Activated naive CD4-positive, alpha-beta T cell treated with anti-CD3 and anti-CD28 coated beads for 36 hours (primary cell): ENCODE measurements at regions not wholly inside any gene's neighbourhood (a gene's known extent, or its start where the extent isn't known, plus 50 kb on each side); places are given as distances from the start of the nearest gene placed in this dataset.
"Not testable (repeated sequence)": the region's sequence is repeated elsewhere in the genome, so short reads cannot be mapped to it uniquely, and the experiment has no call there.

ENCODE experiments used
- CTCF ChIA-PET: fragments of 350-600 bp; sonication (Branson Sonifier 250); formaldehyde crosslinking; loops from one replicate; lab custom pipeline; 2021; ENCODE audit warnings: antibody characterized with exemption; lab: Charles Lee
- DNase-seq: peaks from one replicate; pipeline ENCODE4 v3.0.0-alpha.2; 2020
- H3K27ac Mint-ChIP-seq: one replicate; pipeline ENCODE4 v1.8.0; 2021; ENCODE audit warnings: mild to moderate bottlenecking, mixed read lengths
- H3K27me3 Mint-ChIP-seq: one replicate; pipeline ENCODE4 v1.8.0; 2021; ENCODE audit warnings: low read depth, mixed read lengths
- H3K36me3 Mint-ChIP-seq: one replicate; pipeline ENCODE4 v1.8.0; 2021; ENCODE audit warnings: low read depth, mixed read lengths
- H3K4me1 Mint-ChIP-seq: one replicate; pipeline ENCODE4 v1.8.0; 2021; ENCODE audit warnings: low read depth, mixed read lengths
- H3K4me3 Mint-ChIP-seq: one replicate; pipeline ENCODE4 v1.8.0; 2021; ENCODE audit warnings: mild to moderate bottlenecking, moderate library complexity, mixed read lengths
- H3K9me3 Mint-ChIP-seq: one replicate; pipeline ENCODE4 v1.8.0; 2021; ENCODE audit warnings: mixed read lengths
- intact Hi-C: fragments of 100-400 bp; cut with micrococcal nuclease; formaldehyde crosslinking; loops from one replicate; pipeline ENCODE4 v1.15.1; 2023

DNA sequence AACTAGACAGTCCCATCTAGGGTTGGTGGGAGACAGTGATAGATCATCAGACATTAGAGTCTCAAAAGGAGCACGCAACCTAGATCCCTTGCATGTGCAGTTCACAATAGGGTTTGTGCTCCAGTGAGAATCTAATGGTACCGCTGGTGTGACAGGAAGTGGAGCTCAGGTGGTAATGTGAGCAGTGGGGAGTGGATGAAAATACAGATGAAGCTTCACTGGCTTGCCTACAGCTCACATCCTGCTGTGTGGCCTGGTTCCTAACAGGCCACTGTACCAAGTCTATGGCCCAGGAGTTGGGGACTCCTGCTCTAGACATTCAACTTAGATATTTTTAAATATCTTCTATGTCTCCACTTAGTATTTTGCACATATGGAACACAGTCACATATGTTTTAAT, 231.1 kb upstream of the NRIP1 start:
- Mint-ChIP-seq H3K27ac (no peak overlapping the region), H3K36me3 (no peaks in the 10 kb centered on the region), H3K4me1 (no peaks in the 10 kb centered on the region), H3K9me3 (peaks cover 3% of the 10 kb centered on the region), H3K27me3 (no peaks in the 10 kb centered on the region), H3K4me3 (no peak overlapping the region)
- CTCF ChIA-PET, result no interaction called here
- intact Hi-C loops, result loop anchor here (5.0 to 10.0 kb wide), 2 partner anchors 36 to 59 kb away; no protein-coding TSS in a partner anchor
- no peak for DNase-seq

- H3K4me1 Mint-ChIP-seq, result no peaks in the 10 kb centered on the region
- peaks cover 13% of the 10 kb centered on the region for H3K9me3 Mint-ChIP-seq
- H3K27me3 Mint-ChIP-seq, result no peaks in the 10 kb centered on the region
- no peak overlapping the region for H3K27ac Mint-ChIP-seq
- intact Hi-C loops, result loop anchor here (5.0 to 10.0 kb wide), 2 partner anchors 34 to 57 kb away; no protein-coding TSS in a partner anchor
- no peaks in the 10 kb centered on the region for H3K36me3 Mint-ChIP-seq
- no peak for DNase-seq
- CTCF ChIA-PET, result no interaction called here
- H3K4me3 Mint-ChIP-seq, result no peak overlapping the region
Measured at GRCh38 chr21:15297824-15298223, 233.0 kb upstream of the NRIP1 start.

- Mint-ChIP-seq H3K4me1 (no peaks in the 10 kb centered on the region), H3K36me3 (no peaks in the 10 kb centered on the region), H3K4me3 (no peak overlapping the region), H3K27ac (no peak overlapping the region), H3K9me3 (peaks cover 13% of the 10 kb centered on the region), H3K27me3 (no peaks in the 10 kb centered on the region)
- intact Hi-C loops, result loop anchor here (5.0 to 10.0 kb wide), 2 partner anchors 34 to 56 kb away; no protein-coding TSS in a partner anchor
- no peak for DNase-seq
- CTCF ChIA-PET, result no interaction called here
Measured at GRCh38 chr21:15298306-15298705, 233.5 kb upstream of the NRIP1 start.

DNA sequence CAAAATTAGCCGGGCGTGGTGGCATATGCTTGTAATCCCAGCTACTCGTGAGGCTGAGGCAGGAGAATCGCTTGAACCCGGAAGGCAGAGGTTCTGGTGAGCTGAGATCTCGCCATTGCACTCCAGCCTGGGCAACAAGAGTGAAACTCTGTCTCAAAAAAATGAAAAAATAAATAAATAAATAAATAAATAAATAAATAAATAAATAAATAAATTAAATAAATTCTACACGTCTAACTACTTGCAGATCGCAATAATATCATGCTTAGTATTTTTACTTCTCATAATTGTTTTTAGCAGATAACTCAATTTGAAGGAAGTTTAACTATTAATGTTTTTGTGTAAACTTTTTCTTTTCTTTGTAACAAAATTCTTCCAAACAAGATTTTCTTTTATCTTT, 234.0 kb upstream of the NRIP1 start:
- H3K36me3 Mint-ChIP-seq, H3K27me3 Mint-ChIP-seq, CTCF ChIA-PET, DNase-seq, H3K4me1 Mint-ChIP-seq, H3K27ac Mint-ChIP-seq, H3K4me3 Mint-ChIP-seq: not testable (repeated sequence)
- peaks cover 13% of the 10 kb centered on the region for H3K9me3 Mint-ChIP-seq
- intact Hi-C loops, result loop anchor here (5.0 to 10.0 kb wide), 2 partner anchors 34 to 56 kb away; no protein-coding TSS in a partner anchor

DNA sequence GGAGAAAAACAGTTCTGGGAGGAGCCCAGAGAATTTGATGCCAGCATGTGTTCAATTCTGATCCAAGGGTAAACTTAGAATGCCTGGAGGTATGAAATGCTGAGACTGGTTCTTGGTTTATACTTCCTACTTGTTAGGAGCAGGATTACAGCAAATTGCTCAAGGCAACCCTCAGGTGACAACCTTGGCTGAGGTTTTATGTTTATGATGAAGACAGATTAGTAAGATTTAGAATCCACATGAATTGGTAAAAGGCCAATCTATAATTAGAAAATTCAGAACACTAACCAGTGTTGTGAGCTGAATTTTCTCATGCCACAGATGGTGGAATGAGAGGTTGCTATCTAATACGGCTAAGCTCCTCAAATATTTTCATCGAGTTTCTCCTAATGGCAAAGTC, 235.3 kb upstream of the NRIP1 start:
- Mint-ChIP-seq H3K4me1 (no peaks in the 10 kb centered on the region), H3K27ac (no peak overlapping the region), H3K9me3 (peaks cover 13% of the 10 kb centered on the region), H3K4me3 (no peak overlapping the region), H3K27me3 (no peaks in the 10 kb centered on the region), H3K36me3 (no peaks in the 10 kb centered on the region)
- CTCF ChIA-PET, result no interaction called here
- DNase-seq, result no peak
- intact Hi-C loops, result no loop called here

GRCh38 chr21:15301014-15301413, 236.2 kb upstream of the NRIP1 start:
- no peak for DNase-seq
- intact Hi-C loops, result no loop called here
- H3K36me3 Mint-ChIP-seq, result no peaks in the 10 kb centered on the region
- H3K4me1 Mint-ChIP-seq, result no peaks in the 10 kb centered on the region
- CTCF ChIA-PET, result no interaction called here
- peaks cover 13% of the 10 kb centered on the region for H3K9me3 Mint-ChIP-seq
- H3K27ac Mint-ChIP-seq, result no peak overlapping the region
- H3K27me3 Mint-ChIP-seq, result peaks cover 2% of the 10 kb centered on the region
- H3K4me3 Mint-ChIP-seq, result no peak overlapping the region

GRCh38 chr21:15301736-15302135, 236.9 kb upstream of the NRIP1 start:
- DNase-seq, result no peak
- peaks cover 2% of the 10 kb centered on the region for H3K27me3 Mint-ChIP-seq
- no peak overlapping the region for H3K27ac Mint-ChIP-seq
- peaks cover 13% of the 10 kb centered on the region for H3K9me3 Mint-ChIP-seq
- intact Hi-C loops, result no loop called here
- no peaks in the 10 kb centered on the region for H3K36me3 Mint-ChIP-seq
- CTCF ChIA-PET, result no interaction called here
- H3K4me3 Mint-ChIP-seq, result no peak overlapping the region
- no peaks in the 10 kb centered on the region for H3K4me1 Mint-ChIP-seq

- no peaks in the 10 kb centered on the region for H3K4me1 Mint-ChIP-seq
- H3K27me3 Mint-ChIP-seq, result peaks cover 2% of the 10 kb centered on the region
- DNase-seq, result no peak
- intact Hi-C loops, result no loop called here
- CTCF ChIA-PET, result interaction anchor here (0.7 kb wide), 1 partner anchor 379 kb away, joined by 5 read pairs; no protein-coding TSS in a partner anchor
- no peak overlapping the region for H3K4me3 Mint-ChIP-seq
- peaks cover 9% of the 10 kb centered on the region for H3K9me3 Mint-ChIP-seq
- H3K27ac Mint-ChIP-seq, result no peak overlapping the region
- no peaks in the 10 kb centered on the region for H3K36me3 Mint-ChIP-seq
Measured at GRCh38 chr21:15306271-15306670, 241.5 kb upstream of the NRIP1 start.

DNA sequence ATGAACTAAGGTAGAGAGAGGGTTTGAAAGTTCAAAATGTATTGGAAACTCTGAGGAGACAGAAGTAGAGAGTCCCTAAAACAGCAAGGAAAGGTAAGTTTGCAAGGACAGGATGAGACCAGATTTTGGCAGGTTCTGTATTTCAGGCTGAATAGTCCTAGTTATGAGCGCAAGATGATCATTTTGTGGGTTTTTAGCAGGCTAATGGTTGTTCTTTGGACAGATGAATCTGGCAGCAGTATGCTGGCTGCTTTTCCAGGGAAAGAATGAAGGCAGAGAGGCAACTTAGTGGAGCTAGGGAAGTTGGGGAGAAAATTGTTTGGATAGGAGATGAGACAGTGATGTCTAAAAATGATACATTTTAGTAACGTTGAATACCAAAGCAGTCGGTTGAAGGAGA, 243.5 kb upstream of the NRIP1 start:
- intact Hi-C loops, result no loop called here
- Mint-ChIP-seq H3K9me3 (no peaks in the 10 kb centered on the region), H3K27ac (no peak overlapping the region), H3K4me1 (no peaks in the 10 kb centered on the region), H3K36me3 (no peaks in the 10 kb centered on the region), H3K27me3 (peaks cover 2% of the 10 kb centered on the region), H3K4me3 (no peak overlapping the region)
- DNase-seq, result no peak
- CTCF ChIA-PET, result no interaction called here

- no peak overlapping the region for H3K27ac Mint-ChIP-seq
- no peaks in the 10 kb centered on the region for H3K9me3 Mint-ChIP-seq
- no peak for DNase-seq
- peaks cover 2% of the 10 kb centered on the region for H3K27me3 Mint-ChIP-seq
- CTCF ChIA-PET, result interaction anchor here (0.7 kb wide), 1 partner anchor 1430 kb away, joined by 3 read pairs; no protein-coding TSS in a partner anchor
- no peaks in the 10 kb centered on the region for H3K4me1 Mint-ChIP-seq
- no peak overlapping the region for H3K4me3 Mint-ChIP-seq
- no peaks in the 10 kb centered on the region for H3K36me3 Mint-ChIP-seq
- intact Hi-C loops, result no loop called here
Measured at GRCh38 chr21:15309022-15309590, 244.3 kb upstream of the NRIP1 start.

DNA sequence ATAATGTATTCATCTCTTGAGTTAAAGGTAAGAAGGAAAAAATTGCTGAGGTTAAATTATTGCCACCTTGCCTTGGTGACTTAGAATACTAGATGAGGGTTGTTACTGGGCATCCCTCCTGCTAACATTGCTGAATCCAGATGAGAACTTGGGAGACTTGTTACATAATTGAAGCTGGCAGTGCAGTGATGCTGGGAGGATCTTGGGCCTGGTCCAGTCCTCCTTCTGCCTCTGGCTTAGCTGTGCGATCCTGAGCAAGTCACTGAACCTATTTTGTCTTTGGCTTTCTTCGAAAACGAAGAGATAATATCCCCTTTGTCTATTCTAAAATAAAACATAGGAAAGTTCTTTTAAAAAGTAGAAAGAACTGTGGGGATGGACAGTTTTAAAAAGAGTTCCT, 244.9 kb upstream of the NRIP1 start:
- CTCF ChIA-PET, result no interaction called here
- no peak for DNase-seq
- H3K36me3 Mint-ChIP-seq, result no peaks in the 10 kb centered on the region
- intact Hi-C loops, result no loop called here
- peaks cover 2% of the 10 kb centered on the region for H3K27me3 Mint-ChIP-seq
- H3K4me3 Mint-ChIP-seq, result no peak overlapping the region
- H3K4me1 Mint-ChIP-seq, result no peaks in the 10 kb centered on the region
- H3K27ac Mint-ChIP-seq, result no peak overlapping the region
- no peaks in the 10 kb centered on the region for H3K9me3 Mint-ChIP-seq

GRCh38 chr21:15311510-15311909, 246.7 kb upstream of the NRIP1 start:
- H3K4me1 Mint-ChIP-seq, result no peaks in the 10 kb centered on the region
- H3K4me3 Mint-ChIP-seq, result no peak overlapping the region
- no peaks in the 10 kb centered on the region for H3K27me3 Mint-ChIP-seq
- intact Hi-C loops, result no loop called here
- DNase-seq, result no peak
- no peak overlapping the region for H3K27ac Mint-ChIP-seq
- no peaks in the 10 kb centered on the region for H3K9me3 Mint-ChIP-seq
- H3K36me3 Mint-ChIP-seq, result no peaks in the 10 kb centered on the region
- CTCF ChIA-PET, result no interaction called here

GRCh38 chr21:15317034-15317433, 252.2 kb upstream of the NRIP1 start:
- H3K36me3 Mint-ChIP-seq, CTCF ChIA-PET, H3K4me3 Mint-ChIP-seq: not testable (repeated sequence)

More at GRCh38 chr21:15317034-15317433, 252.2 kb upstream of the NRIP1 start:
- H3K4me1 Mint-ChIP-seq, intact Hi-C loops, DNase-seq, H3K27ac Mint-ChIP-seq, H3K9me3 Mint-ChIP-seq, H3K27me3 Mint-ChIP-seq: not testable (repeated sequence)
